ENCODE measurements at regions not wholly inside any gene's neighbourhood (a gene's known extent, or its start where the extent isn't known, plus 50 kb on each side); places are given as distances from the start of the nearest gene placed in this dataset.

GRCh38 chr9:115999498-115999897 lies 154.1 kb upstream of the PAPPA start:
- H3K9me1 ChIP-seq (ENCODE audit: control insufficient read depth, extremely low read depth, insufficient read depth, low read length): no peaks in the 10 kb centered on the region
- dilution Hi-C loops (cut with MboI; ENCODE audit: extremely low pct_ligation_motif_present, low sequenced_read_pairs): no loop called here
- peaks cover 21% of the 10 kb centered on the region for H3K4me1 ChIP-seq (ENCODE audit: control insufficient read depth, extremely low read depth, insufficient read depth, low read length)
- H3K79me2 ChIP-seq (ENCODE audit: control insufficient read depth, insufficient read depth, low read length): no peaks in the 10 kb centered on the region
- no peak overlapping the region for H2AFZ ChIP-seq (ENCODE audit: control insufficient read depth, low read length)
- peak; percentile 20 for FAIRE-seq
- no peaks in the 10 kb centered on the region for H4K20me1 ChIP-seq (ENCODE audit: control insufficient read depth, extremely low read depth, insufficient read depth, low read length)
- no peaks in the 10 kb centered on the region for H3K36me3 ChIP-seq (ENCODE audit: control insufficient read depth in 2 of 2, extremely low read depth in 1 of 2, insufficient read depth in 2 of 2, low read length in 2 of 2)
- TF ChIP-seq CTCF (optimal IDR thresholded peaks at IDR 0.05 in 1 of 3, IDR thresholded peaks at IDR 0.05 in 1 of 3, conservative IDR thresholded peaks at IDR 0.05 in 1 of 3; ENCODE audit: extremely low read depth in 1 of 3, insufficient read depth in 2 of 3, low read length in 3 of 3): no peak
- no peak for TF ChIP-seq EZH2 (IDR thresholded peaks at IDR 0.05; ENCODE audit: low read length)
- H3K9ac ChIP-seq (ENCODE audit: control insufficient read depth, extremely low read depth, insufficient read depth, low read length): no peak overlapping the region
- no peak overlapping the region for H3K27ac ChIP-seq (ENCODE audit: control insufficient read depth, insufficient read depth, low read length)
- no peak overlapping the region for H3K4me2 ChIP-seq (ENCODE audit: control insufficient read depth, extremely low read depth, insufficient read depth, low read depth, low read length)
- no peaks in the 10 kb centered on the region for H3K27me3 ChIP-seq (ENCODE audit: control insufficient read depth, extremely low read depth, insufficient read depth, low read length)
- no peak for DNase-seq (ENCODE audit: low read depth, low spot score)
- H3K4me3 ChIP-seq (ENCODE audit: control insufficient read depth in 2 of 3, extremely low read depth in 1 of 3, insufficient read depth in 2 of 3, low read depth in 1 of 3, low read length in 3 of 3): no peak overlapping the region
- H3K9me3 ChIP-seq (ENCODE audit: control insufficient read depth, low read depth, low read length): no peaks in the 10 kb centered on the region

GRCh38 chr9:116000748-116001329 lies 152.8 kb upstream of the PAPPA start:
- TF ChIP-seq CTCF (optimal IDR thresholded peaks at IDR 0.05 in 1 of 3, IDR thresholded peaks at IDR 0.05 in 1 of 3, conservative IDR thresholded peaks at IDR 0.05 in 1 of 3; ENCODE audit: extremely low read depth in 1 of 3, insufficient read depth in 2 of 3, low read length in 3 of 3): peak; percentile 24 to 66 (median 56)
- no peak for TF ChIP-seq EZH2 (IDR thresholded peaks at IDR 0.05; ENCODE audit: low read length)

More at GRCh38 chr9:116000748-116001329, 152.8 kb upstream of the PAPPA start:
- H4K20me1 ChIP-seq (ENCODE audit: control insufficient read depth, extremely low read depth, insufficient read depth, low read length): no peaks in the 10 kb centered on the region
- H3K27me3 ChIP-seq (ENCODE audit: control insufficient read depth, extremely low read depth, insufficient read depth, low read length): no peaks in the 10 kb centered on the region
- no peak overlapping the region for H3K27ac ChIP-seq (ENCODE audit: control insufficient read depth, insufficient read depth, low read length)
- no peak overlapping the region for H3K4me2 ChIP-seq (ENCODE audit: control insufficient read depth, extremely low read depth, insufficient read depth, low read depth, low read length)
- H3K9ac ChIP-seq (ENCODE audit: control insufficient read depth, extremely low read depth, insufficient read depth, low read length): no peak overlapping the region
- dilution Hi-C loops (cut with MboI; ENCODE audit: extremely low pct_ligation_motif_present, low sequenced_read_pairs): no loop called here
- FAIRE-seq: peak; percentile 29
- no peaks in the 10 kb centered on the region for H3K36me3 ChIP-seq (ENCODE audit: control insufficient read depth in 2 of 2, extremely low read depth in 1 of 2, insufficient read depth in 2 of 2, low read length in 2 of 2)
- no peaks in the 10 kb centered on the region for H3K9me1 ChIP-seq (ENCODE audit: control insufficient read depth, extremely low read depth, insufficient read depth, low read length)
- no peak for DNase-seq (ENCODE audit: low read depth, low spot score)
- no peaks in the 10 kb centered on the region for H3K9me3 ChIP-seq (ENCODE audit: control insufficient read depth, low read depth, low read length)
- H3K79me2 ChIP-seq (ENCODE audit: control insufficient read depth, insufficient read depth, low read length): no peaks in the 10 kb centered on the region
- peaks cover 20% of the 10 kb centered on the region for H3K4me1 ChIP-seq (ENCODE audit: control insufficient read depth, extremely low read depth, insufficient read depth, low read length)
- H3K4me3 ChIP-seq (ENCODE audit: control insufficient read depth in 2 of 3, extremely low read depth in 1 of 3, insufficient read depth in 2 of 3, low read depth in 1 of 3, low read length in 3 of 3): no peak overlapping the region
- H2AFZ ChIP-seq (ENCODE audit: control insufficient read depth, low read length): no peak overlapping the region
